HepG2 (cell line): ENCODE measurements at regions not wholly inside any gene's neighbourhood (a gene's known extent, or its start where the extent isn't known, plus 50 kb on each side); places are given as distances from the start of the nearest gene placed in this dataset.

Experiments
- AHR ChIP-seq: IDR thresholded peaks from 2 replicates; pipeline ENCODE4 v1.6.1; 2018; ENCODE audit warnings: missing genetic modification reagents, missing compliant biosample characterization
- ELK4 ChIP-seq: sonication (generic); formaldehyde crosslinking; IDR thresholded peaks from 2 replicates; pipeline ENCODE4 v1.9.0; 2021; ENCODE audit warnings: missing genetic modification reagents, borderline replicate concordance
- ETV5 ChIP-seq: IDR thresholded peaks from 2 replicates; pipeline ENCODE4 v1.6.1; 2018; ENCODE audit warnings: missing biosample characterization, missing genetic modification reagents, inconsistent platforms, borderline replicate concordance
- FOXP4 ChIP-seq: sonication (generic); formaldehyde crosslinking; IDR thresholded peaks from 2 replicates; pipeline ENCODE4 v1.4.0; 2020; ENCODE audit warnings: missing genetic modification reagents
- HNF4G ChIP-seq, 2 experiments: sonication (generic) in 1 of 2; formaldehyde crosslinking in 1 of 2; IDR thresholded peaks; 2 replicates each; pipeline versions ENCODE4 v1.4.0 to v1.6.1; 2011 to 2020; ENCODE audit warnings: borderline replicate concordance in 2 of 2, low read depth in 2 of 2, mild to moderate bottlenecking in 2 of 2, low read length in 1 of 2, missing genetic modification reagents in 1 of 2, moderate library complexity in 1 of 2
- MAF1 ChIP-seq: sonication (generic); formaldehyde crosslinking; IDR thresholded peaks from 2 replicates; pipeline ENCODE4 v1.5.0; 2020; ENCODE audit warnings: missing genetic modification reagents, borderline replicate concordance
- MTF1 ChIP-seq: sonication (generic); formaldehyde crosslinking; IDR thresholded peaks from 2 replicates; pipeline ENCODE4 v1.5.0; 2020; ENCODE audit warnings: missing genetic modification reagents
- MYNN ChIP-seq: sonication (generic); formaldehyde crosslinking; IDR thresholded peaks from 2 replicates; pipeline ENCODE4 v1.4.0; 2020; ENCODE audit warnings: mild to moderate bottlenecking, low read depth, missing genetic modification reagents
- NR2F6 ChIP-seq, 2 experiments: IDR thresholded peaks; 2 replicates each; pipeline ENCODE4 v1.6.1; 2016; ENCODE audit warnings: antibody characterized with exemption in 1 of 2, mild to moderate bottlenecking in 1 of 2
- NR3C1 ChIP-seq: sonication (generic); formaldehyde crosslinking; IDR thresholded peaks from 2 replicates; pipeline ENCODE4 v1.4.0; 2020; ENCODE audit warnings: missing genetic modification reagents
- POLR2AphosphoS5 ChIP-seq: IDR thresholded peaks from 2 replicates; pipeline ENCODE4 v1.6.1; 2012; ENCODE audit warnings: low read depth, low read length
- U2AF2 ChIP-seq: fragments of 200-400 bp; formaldehyde crosslinking; IDR thresholded peaks from 2 replicates; pipeline ENCODE4 v1.6.1; 2017; ENCODE audit warnings: low read depth, mild to moderate bottlenecking, low read length
- ZNF577 ChIP-seq: sonication (generic); formaldehyde crosslinking; IDR thresholded peaks from 2 replicates; pipeline ENCODE4 v1.4.0; 2020; ENCODE audit warnings: mild to moderate bottlenecking, low read depth, missing genetic modification reagents, borderline replicate concordance
- ZNF687 ChIP-seq: sonication (generic); formaldehyde crosslinking; IDR thresholded peaks from 2 replicates; pipeline ENCODE4 v1.5.1; 2020; ENCODE audit warnings: mild to moderate bottlenecking, missing genetic modification reagents, moderate library complexity

- TF ChIP-seq MAF1 (CRISPR knock-in tag) = no peak
- TF ChIP-seq ELK4 (CRISPR knock-in tag) = no peak
- TF ChIP-seq HNF4G (IDR thresholded peaks at IDR 0.05; ENCODE audit: borderline replicate concordance, low read depth, low read length) = no peak
- TF ChIP-seq HNF4G (CRISPR knock-in tag; IDR thresholded peaks at IDR 0.05; ENCODE audit: borderline replicate concordance, low read depth) = no peak
- no peak for TF ChIP-seq ZNF577 (CRISPR knock-in tag)
- no peak for TF ChIP-seq ETV5 (CRISPR knock-in tag)
- no peak for TF ChIP-seq MYNN (CRISPR knock-in tag)
- no peak for TF ChIP-seq POLR2AphosphoS5
- no peak for TF ChIP-seq MTF1 (CRISPR knock-in tag)
- no peak for TF ChIP-seq NR3C1 (CRISPR knock-in tag)
- no peak for TF ChIP-seq U2AF2
- no peak for TF ChIP-seq FOXP4 (CRISPR knock-in tag)
- no peak for TF ChIP-seq AHR (CRISPR knock-in tag)
- TF ChIP-seq ZNF687 (CRISPR knock-in tag) = no peak
- TF ChIP-seq NR2F6 (IDR thresholded peaks at IDR 0.05) = no peak
- TF ChIP-seq NR2F6 (CRISPR knock-in tag; IDR thresholded peaks at IDR 0.05) = no peak
These were observed 225.5 kb upstream of the GNAI1 start for GRCh38 chr7:79909176-79909575.
